ENCODE measurements at regions not wholly inside any gene's neighbourhood (a gene's known extent, or its start where the extent isn't known, plus 50 kb on each side); places are given as distances from the start of the nearest gene placed in this dataset.
"Not testable (repeated sequence)": the region's sequence is repeated elsewhere in the genome, so short reads cannot be mapped to it uniquely, and the experiment has no call there.

- no peak for DNase-seq (ENCODE audit: low spot score)
Observed at GRCh38 chr11:37907436-37908218, 1309.6 kb upstream of the RAG2 start.

DNA sequence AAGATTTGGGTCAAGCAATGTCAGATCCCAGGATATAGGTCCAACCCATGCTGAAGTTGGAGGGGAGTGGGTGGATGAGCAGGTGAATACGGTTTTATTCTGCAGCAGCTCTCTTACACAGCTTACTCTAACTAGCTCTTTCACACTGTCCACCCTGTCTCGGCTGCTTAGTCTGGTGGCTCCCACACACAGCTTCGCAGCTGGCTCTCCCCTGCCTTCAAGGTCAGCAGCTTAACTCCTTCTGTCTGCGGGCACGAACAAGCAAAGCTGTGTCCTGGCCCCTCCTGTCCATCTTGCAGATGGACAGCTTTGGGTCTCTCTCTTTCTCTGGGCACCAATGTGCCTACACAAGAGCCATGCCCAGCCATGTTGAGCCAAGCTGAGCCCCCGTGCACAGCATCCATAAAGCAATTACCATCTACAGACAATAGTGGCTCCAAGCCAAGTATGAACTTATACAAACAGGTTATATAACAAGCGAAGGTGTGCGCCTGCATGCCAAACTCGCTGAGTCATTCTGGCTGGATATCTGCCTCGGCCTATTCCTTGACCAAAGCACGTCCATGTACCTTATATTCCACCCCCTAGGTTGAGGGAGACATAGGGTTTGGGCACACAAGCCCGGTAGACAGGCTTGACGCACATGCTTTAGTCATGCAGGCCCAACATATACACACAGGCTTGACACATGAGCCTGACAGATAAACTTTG is 1307.8 kb upstream of the RAG2 start:
- no peak for DNase-seq (ENCODE audit: low spot score)

- DNase-seq (ENCODE audit: low spot score) = no peak
Observed at GRCh38 chr11:37896016-37896415, 1298.0 kb upstream of the RAG2 start.

- no peak for DNase-seq (ENCODE audit: low spot score)
Observed at GRCh38 chr11:37881741-37882140, 1283.7 kb upstream of the RAG2 start.

- DNase-seq (ENCODE audit: low spot score) = no peak
Observed at GRCh38 chr11:37861671-37862070, 1263.6 kb upstream of the RAG2 start.

GRCh38 chr11:37858806-37859537 is 1260.9 kb upstream of the RAG2 start:
- DNase-seq (ENCODE audit: low spot score) = not testable (repeated sequence)

- DNase-seq (ENCODE audit: low spot score) = peak; percentile 24
Observed at GRCh38 chr11:37858398-37858797, 1260.4 kb upstream of the RAG2 start.

DNA sequence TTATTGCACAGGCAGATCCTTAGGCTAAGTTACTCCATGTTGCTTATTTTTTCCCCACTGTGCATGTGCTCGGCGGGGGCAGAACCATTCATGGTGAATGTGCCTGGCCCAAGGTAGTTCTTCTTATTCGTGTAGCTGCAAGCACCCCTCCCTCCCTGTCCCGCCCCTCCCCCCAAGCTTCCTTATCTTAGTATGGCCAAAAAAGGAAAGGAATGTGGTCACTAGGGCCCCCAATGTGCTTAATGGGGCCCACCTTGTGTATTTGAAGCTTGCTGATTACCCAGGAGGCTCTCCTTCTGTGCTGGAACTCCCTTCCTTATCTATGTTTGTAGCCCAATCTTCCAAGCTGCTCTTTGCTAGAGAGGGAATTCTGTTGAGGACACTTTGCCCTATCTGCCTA is 1259.7 kb upstream of the RAG2 start:
- no peak for DNase-seq (ENCODE audit: low spot score)

DNA sequence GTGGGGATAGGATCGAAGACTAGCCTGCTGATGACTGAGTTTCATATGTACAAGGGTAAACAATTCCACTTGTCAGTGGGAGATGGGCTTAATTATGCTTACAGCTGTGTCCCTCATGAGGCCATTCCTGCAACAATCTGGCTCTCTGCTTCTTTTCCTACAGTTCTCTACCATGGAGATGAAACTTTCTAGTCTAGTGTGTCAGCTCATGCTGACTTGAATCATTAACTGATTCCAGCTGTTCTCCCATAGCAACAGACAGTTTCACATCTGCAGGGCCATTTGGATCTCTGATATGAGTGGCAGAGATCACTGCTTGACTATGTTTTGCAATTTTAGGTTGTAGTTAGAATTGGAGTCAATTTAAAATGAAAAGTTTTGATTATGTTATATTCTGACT is 1251.7 kb upstream of the RAG2 start:
- DNase-seq (ENCODE audit: low spot score) = no peak

GRCh38 chr11:37843603-37844002 is 1245.6 kb upstream of the RAG2 start:
- DNase-seq (ENCODE audit: low spot score) = no peak

DNA sequence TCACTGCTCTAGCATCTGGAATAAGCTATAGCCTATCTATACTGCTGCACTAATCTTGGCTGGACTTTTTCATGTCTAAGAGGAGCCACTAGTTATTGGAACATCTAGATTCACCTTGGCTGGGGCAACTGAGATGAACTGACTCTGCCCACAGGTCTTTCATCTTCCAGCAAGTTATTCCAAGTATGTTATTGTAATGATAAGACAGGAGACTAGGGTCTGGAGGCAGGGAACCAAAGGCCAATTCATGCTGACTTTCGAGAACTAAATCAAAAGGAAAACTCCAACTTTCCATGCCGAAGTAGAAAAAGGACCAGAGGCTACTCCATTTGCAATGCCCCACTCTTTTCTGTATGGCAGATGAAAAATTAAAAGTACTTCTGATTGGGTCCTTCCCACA is 1243.0 kb upstream of the RAG2 start:
- DNase-seq (ENCODE audit: low spot score) = no peak

DNA sequence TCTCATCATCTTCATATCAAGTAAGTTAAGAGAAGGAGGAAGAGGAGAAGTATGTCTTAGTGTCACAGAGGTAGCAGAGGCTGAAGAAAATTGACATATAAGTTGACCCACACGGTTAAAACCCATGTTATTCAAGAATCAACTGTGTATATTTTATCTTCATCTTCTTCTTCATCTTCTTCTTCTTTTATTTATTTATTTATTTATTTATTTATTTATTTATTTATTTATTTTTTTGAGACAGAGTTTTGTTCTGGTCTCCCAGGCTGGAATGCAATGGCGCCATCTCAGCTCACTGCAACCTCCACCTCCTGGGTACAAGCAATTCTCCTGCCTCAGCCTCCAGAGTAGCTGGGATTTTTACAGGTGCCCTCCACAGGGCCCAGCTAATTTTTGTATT is 1242.3 kb upstream of the RAG2 start:
- not testable (repeated sequence) for DNase-seq (ENCODE audit: low spot score)

GRCh38 chr11:37830529-37830928 is 1232.5 kb upstream of the RAG2 start:
- no peak for DNase-seq (ENCODE audit: low spot score)

- no peak for DNase-seq (ENCODE audit: low spot score)
Observed at GRCh38 chr11:37817727-37818270, 1219.8 kb upstream of the RAG2 start.

- no peak for DNase-seq (ENCODE audit: low spot score)
Observed at GRCh38 chr11:37812281-37812880, 1214.3 kb upstream of the RAG2 start.

GRCh38 chr11:37811349-37811748 is 1213.3 kb upstream of the RAG2 start:
- no peak for DNase-seq (ENCODE audit: low spot score)

DNA sequence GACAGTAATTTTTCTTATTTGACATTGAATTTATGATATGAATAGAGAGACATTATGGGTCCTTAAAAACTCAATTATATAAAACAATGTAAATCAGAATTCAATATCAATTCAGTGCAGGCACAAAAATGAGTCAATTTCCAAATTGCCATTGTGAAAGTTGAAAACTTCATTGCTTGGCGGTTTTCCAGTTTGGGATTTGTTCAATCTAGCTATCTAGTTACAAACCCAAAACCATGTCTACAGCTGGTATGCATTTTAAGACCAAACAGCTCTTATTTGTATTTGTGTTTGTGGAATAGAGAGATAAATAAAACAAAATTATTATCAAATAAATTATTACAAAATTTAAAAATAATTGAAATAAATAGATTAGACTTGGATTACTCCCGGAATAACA is 1206.6 kb upstream of the RAG2 start:
- no peak for DNase-seq (ENCODE audit: low spot score)

- DNase-seq (ENCODE audit: low spot score) = no peak
Observed at GRCh38 chr11:37788141-37788877, 1190.3 kb upstream of the RAG2 start.

DNA sequence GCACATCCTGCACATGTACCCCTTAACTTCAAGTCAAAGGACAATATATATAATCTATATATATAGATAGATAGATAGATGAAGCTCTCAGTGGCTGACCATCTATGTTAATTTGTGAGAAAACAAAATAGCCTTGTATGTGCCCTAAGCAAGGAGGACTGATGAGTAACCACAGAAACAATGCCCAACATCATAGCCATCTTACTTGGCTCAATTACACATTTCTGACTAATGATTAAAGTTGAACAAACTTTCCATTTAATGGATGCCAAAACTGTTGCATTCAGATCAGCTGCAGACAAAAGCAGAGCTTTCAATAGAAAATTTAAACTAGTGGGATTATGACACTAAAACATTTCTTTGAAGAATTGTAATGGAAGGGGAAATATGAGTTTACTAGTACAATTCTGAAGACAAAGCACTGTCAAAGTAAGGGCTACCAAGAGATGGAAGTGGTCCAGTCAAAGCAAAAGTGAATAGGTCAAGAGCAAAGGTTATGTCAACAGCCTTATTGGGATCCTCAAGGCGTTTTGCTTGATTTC is 1188.2 kb upstream of the RAG2 start:
- DNase-seq (ENCODE audit: low spot score) = no peak

DNA sequence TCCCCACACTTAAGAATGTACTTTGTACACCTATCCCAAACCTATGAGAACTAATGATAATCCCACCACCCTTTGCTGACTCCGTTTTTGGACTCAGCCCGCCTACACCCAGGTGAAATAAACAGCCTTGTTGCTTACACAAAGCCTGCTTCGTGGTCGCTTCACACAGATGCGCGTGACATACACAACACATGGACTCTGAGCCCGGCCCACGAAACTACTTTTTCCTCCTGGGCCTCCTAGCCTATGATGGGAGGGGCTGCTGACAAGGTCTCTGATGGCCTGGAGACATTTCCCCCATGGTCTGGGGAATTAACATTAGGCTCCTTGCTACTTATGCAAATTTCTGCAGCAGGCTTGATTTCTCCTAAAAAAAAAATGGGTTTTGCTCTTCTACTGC is 1176.4 kb upstream of the RAG2 start:
- no peak for DNase-seq (ENCODE audit: low spot score)

- DNase-seq (ENCODE audit: low spot score) = no peak
Observed at GRCh38 chr11:37770145-37770544, 1172.1 kb upstream of the RAG2 start.
